Fibroblast of mammary gland (primary cell): ENCODE measurements at regions not wholly inside any gene's neighbourhood (a gene's known extent, or its start where the extent isn't known, plus 50 kb on each side); places are given as distances from the start of the nearest gene placed in this dataset.
A peak's percentile ranks its signal among the peaks of the same experiment; 100 is the strongest.

Experiments
- DNase-seq: peaks from one replicate; pipeline ENCODE4 v3.0.0-alpha.2; 2010; ENCODE audit warnings: low read depth
- H3K4me3 ChIP-seq: 2 replicates; pipeline ENCODE4 v1.5.1; 2011; ENCODE audit warnings: low read depth, mild to moderate bottlenecking, low read length, moderate library complexity; ENCODE audit not compliant: control insufficient read depth
- CTCF ChIP-seq: conservative IDR thresholded peaks from 2 replicates; pipeline ENCODE4 v1.5.1; 2011; ENCODE audit warnings: low read depth, low read length, inconsistent platforms; ENCODE audit not compliant: control insufficient read depth, insufficient read depth

GRCh38 chr6:25050356-25050755 is 114.6 kb upstream of the RIPOR2 start:
- peak; percentile 86 for DNase-seq
- H3K4me3 ChIP-seq = no peak overlapping the region
- no peak for TF ChIP-seq CTCF

GRCh38 chr6:25051083-25051482 is 115.3 kb upstream of the RIPOR2 start:
- H3K4me3 ChIP-seq = no peak overlapping the region
- DNase-seq = no peak
- TF ChIP-seq CTCF = no peak

GRCh38 chr6:25052181-25052580 is 116.4 kb upstream of the RIPOR2 start:
- no peak for DNase-seq
- H3K4me3 ChIP-seq = no peak overlapping the region
- TF ChIP-seq CTCF = no peak

- DNase-seq = peak; percentile 88
- no peak for TF ChIP-seq CTCF
- peak overlapping the region; percentile 9 for H3K4me3 ChIP-seq
These were observed 118.2 kb upstream of the RIPOR2 start for GRCh38 chr6:25053875-25054371.

- H3K4me3 ChIP-seq = peak overlapping the region; percentile 9
- DNase-seq = peak; percentile 84
- no peak for TF ChIP-seq CTCF
These were observed 118.7 kb upstream of the RIPOR2 start for GRCh38 chr6:25054469-25054868.

GRCh38 chr6:25056130-25056529 is 120.4 kb upstream of the RIPOR2 start:
- TF ChIP-seq CTCF = no peak
- no peak for DNase-seq
- H3K4me3 ChIP-seq = no peak overlapping the region
